Hindlimb muscle (tissue), 1 donor: ENCODE measurements at regions not wholly inside any gene's neighbourhood (a gene's known extent, or its start where the extent isn't known, plus 50 kb on each side); places are given as distances from the start of the nearest gene placed in this dataset.
A peak's percentile ranks its signal among the peaks of the same experiment; 100 is the strongest.
"Not testable (repeated sequence)": the region's sequence is repeated elsewhere in the genome, so short reads cannot be mapped to it uniquely, and the experiment has no call there.

ENCODE experiments used
- DNase-seq: peaks from one replicate; pipeline ENCODE4 v3.0.0-alpha.2; 2013

- no peak for DNase-seq
Measured at GRCh38 chr15:98526094-98526493, 122.2 kb upstream of the IGF1R start.

GRCh38 chr15:98528046-98528725 lies 120.2 kb upstream of the IGF1R start:
- no peak for DNase-seq

- DNase-seq: no peak
Measured at GRCh38 chr15:98529205-98530145, 118.9 kb upstream of the IGF1R start.

- no peak for DNase-seq
Measured at GRCh38 chr15:98530570-98530969, 117.8 kb upstream of the IGF1R start.

GRCh38 chr15:98532063-98532462 lies 116.3 kb upstream of the IGF1R start:
- DNase-seq: no peak

DNA sequence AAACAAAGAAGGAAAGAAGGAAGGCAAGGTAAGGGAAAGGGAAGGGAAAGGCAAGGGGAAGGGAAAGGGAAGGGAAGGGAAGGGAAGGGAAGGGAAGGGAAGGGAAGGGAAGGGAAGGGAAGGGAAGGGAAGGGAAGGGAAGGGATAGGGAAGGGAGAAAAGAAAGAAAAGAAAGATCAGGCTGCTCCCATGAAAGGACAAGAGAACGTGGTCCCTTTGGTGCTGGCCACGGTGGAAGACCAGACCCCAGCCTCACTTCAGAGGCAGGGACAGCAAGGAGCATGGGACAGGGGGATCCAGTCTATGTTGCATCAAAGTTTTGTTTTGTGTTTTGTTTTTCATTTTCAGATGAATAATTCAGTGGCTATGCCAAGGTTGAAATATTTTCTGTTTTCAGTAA lies 111.4 kb upstream of the IGF1R start:
- DNase-seq: no peak

DNA sequence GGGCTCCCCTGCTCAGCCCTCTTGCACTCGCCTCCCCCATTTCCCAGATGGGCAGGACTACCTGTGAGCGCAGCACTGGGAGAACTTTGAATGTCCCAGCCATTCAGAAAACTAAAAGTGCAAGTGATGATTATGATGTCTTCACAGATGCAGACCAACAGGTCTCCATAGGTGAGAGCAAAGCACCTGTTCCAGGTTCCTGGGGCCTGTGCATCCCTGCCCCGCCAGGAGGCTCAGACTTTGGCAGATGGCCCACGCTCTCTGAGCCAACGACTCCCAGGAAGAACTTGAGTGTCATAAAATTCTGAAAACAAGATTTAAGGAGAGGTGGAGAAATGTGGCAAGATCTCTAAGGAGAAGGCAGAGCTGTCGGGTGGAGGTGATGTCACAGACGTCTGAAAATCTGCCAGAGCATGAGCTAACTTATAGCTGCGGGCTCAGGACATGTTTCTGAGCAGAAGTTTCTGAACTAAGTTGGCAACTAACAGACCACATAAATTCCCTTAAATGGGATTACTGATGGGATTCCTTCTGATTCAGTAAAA lies 110.8 kb upstream of the IGF1R start:
- DNase-seq: no peak

DNA sequence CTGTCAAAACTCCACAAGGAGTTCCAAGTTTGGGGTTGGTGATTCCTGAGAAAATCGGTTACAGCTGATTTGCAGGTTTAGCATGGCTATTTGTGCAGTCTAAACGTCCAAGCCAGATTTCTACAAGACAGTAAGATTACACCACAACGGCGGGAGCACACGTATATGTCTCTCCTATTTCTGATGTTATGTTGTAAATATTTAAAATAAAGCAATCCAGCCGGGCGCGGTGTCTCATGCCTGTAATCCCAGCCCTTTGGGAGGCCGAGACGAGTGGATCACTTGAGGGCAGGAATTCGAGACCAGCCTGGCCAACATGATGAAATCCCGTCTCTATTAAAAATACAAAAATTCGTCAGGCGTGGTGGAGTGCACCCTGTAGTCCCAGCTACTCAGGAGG lies 106.8 kb upstream of the IGF1R start:
- no peak for DNase-seq

GRCh38 chr15:98543237-98543636 lies 105.1 kb upstream of the IGF1R start:
- DNase-seq: no peak

GRCh38 chr15:98546329-98546728 lies 102.0 kb upstream of the IGF1R start:
- DNase-seq: no peak

DNA sequence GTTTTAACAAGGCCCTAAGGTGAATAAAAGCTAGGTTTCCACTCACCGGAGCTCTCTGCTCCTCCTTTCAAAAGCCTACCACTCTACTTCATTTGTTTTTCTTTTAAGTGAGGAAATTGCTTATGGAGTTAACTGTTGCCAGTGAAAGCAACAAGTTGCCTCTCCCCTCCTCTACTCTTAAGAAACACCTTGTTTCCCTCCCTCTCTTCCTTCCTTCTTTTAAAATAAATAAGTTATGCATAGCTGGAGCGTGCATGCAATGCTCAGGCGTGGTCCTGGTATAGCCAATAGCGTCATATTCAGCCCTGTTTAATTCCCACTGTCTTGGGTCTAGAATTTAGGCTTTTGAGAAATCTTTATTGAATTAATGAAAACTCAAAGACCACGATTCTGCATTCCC lies 101.1 kb upstream of the IGF1R start:
- no peak for DNase-seq

DNA sequence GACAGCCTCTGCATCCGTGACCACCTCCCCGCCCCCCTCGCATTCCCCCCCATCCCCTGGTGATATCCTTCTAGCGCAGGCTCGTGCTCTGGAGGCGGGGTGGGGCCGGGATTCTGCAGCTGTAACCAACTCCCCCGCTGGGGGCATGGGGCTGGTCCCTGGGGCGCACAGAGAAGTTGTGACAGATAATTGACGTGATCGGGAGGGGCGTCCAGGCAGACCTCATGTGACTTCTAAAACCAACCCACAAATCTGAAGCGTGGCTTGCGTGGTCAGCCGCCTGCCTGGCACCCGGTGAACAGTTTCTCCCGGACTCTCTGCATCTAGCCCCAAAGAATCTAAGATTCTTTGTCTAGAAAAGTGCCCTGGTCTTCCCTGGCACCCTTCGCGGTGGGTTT lies 100.6 kb upstream of the IGF1R start:
- DNase-seq: peak; percentile 69

DNA sequence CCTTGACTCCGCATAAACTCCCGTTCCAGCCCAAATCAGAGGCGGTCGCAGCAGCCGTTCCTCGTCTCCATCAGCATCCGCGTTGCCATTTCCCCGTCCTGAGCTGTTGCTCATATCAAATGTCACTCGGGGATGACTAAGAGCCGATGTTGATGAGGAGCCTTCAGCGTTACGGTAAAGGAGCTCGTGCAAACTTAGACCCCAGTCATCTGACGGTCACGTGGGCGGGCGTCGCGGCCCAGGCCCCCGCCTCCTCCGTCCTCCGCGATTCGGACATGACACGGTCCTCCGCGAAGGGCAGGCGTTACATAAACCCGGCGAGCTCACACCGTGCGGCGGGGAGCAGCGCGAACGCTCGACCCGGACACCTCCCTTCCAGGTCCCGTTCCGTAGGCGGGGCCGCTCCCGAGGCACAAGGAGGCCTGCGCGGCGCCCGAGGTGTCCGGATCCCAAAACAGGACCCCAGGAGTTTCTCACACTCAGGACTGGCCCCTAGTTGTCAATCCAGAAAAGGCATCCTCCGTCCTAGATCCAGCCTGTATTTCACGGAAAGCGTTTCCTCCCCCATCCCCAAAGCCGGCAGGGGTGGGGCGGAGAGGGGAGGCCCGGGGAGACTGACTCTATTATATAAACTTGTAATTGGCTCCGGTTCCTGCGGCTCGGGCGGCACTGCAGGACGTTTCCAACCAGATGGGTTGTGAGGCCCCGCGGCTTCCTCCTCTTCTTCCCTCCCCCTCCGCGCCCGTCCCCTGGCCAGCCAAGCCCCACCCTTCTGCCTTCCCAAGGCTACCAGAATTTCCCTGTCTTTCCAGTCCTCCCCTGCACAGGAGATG lies 100.0 kb upstream of the IGF1R start:
- DNase-seq: peak; percentile 82

DNA sequence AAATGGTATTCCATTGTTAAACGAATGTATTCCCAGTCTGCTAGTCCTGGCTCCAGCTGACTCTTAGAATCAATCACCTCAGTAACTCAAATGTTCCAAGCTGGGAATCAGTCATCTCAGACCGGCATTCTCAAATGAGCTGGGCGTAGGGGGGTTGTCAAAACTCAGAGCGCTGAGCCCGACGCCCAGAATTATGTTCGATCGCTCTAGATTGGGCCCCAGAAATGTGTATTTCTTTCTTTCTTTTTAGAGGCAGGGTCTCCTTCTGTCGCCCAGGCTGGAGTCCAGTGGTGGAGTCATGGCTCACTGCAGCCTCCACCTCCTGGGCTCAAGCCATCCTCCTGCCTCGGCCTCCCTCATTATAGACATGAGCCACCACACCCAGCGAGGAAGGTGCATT lies 99.3 kb upstream of the IGF1R start:
- no peak for DNase-seq

GRCh38 chr15:98549741-98550140 lies 98.6 kb upstream of the IGF1R start:
- DNase-seq: no peak

GRCh38 chr15:98550363-98550762 lies 98.0 kb upstream of the IGF1R start:
- DNase-seq: not testable (repeated sequence)

- DNase-seq: no peak
Measured at GRCh38 chr15:98551936-98552562, 96.3 kb upstream of the IGF1R start.

DNA sequence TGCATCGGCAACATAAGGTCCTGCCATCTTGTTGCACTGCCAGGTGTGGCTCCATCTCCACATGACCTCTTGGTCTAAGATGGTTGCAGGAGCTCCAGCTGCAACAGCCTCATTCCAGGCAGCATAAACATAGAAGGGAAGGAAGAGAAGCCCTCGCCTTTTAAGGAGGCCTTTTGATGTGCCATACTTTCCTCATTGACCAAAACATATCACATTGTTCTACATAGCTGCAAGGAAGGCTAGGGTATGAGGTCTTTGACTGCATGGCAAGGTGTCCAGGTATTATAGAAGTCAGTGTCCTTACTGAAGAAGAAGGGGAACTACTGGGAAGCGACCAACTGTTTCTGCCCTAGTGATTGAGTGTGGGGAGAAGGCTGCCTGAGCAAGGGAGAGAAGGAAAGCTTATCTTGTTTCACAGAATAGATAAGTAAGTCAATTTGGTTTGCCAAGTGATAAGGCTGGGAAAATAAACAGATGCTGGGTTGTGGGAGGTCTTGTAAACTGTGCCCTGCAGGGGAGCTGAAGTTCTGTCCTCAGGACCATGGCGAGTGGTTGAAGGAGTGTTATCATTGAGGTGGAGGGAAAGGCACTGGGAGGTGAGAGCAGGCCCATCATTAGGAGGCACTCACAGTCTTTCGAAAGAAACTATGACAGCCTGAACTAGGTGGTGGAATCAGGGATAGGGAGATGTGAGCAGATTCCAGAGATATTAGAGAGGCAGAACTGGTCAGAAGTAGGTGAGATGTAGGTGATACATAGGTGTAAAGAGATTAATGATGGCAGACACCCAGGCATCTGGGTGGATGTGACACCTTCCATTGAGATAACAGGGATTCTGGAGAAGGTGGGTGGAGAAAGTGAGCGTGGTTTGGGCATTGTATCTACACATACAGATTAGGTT lies 93.8 kb upstream of the IGF1R start:
- no peak for DNase-seq

DNA sequence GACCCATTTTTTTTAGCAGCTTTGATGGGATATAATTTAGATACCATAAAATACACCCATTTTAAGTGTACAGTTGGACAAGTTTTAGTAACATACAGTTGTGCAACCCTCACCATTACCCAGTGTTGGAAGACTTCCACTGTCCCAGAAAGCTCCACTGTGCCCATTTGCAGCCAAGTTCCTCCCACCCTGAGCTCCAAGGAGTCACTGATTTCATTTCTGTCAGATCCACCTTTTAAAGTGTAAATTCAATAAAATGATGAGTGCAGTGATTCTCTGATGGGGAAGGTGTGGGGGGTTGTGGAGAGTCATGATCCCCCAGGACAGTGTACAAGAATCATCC lies 93.2 kb upstream of the IGF1R start:
- no peak for DNase-seq

DNA sequence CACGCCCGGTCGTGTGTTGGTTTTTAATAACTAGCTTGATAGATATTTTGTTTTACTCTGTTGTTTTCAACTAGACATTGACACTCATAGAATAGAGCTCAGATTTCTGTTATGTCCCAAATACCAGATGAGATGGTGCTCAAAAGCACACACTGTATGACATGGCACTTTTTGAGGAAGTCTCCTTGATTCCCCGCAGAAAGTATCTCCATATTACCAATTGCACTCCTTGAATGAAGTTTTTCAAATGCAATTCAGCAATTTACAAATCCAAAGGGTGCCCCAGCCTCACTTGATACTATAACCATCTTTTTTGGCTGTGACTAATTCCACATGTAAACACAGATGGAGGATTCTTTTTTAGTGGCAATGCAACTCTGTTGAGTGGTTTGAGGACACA lies 92.0 kb upstream of the IGF1R start:
- no peak for DNase-seq

- DNase-seq: no peak
Measured at GRCh38 chr15:98560338-98560737, 88.0 kb upstream of the IGF1R start.
